ENCODE measurements at regions not wholly inside any gene's neighbourhood (a gene's known extent, or its start where the extent isn't known, plus 50 kb on each side); places are given as distances from the start of the nearest gene placed in this dataset.

DNA sequence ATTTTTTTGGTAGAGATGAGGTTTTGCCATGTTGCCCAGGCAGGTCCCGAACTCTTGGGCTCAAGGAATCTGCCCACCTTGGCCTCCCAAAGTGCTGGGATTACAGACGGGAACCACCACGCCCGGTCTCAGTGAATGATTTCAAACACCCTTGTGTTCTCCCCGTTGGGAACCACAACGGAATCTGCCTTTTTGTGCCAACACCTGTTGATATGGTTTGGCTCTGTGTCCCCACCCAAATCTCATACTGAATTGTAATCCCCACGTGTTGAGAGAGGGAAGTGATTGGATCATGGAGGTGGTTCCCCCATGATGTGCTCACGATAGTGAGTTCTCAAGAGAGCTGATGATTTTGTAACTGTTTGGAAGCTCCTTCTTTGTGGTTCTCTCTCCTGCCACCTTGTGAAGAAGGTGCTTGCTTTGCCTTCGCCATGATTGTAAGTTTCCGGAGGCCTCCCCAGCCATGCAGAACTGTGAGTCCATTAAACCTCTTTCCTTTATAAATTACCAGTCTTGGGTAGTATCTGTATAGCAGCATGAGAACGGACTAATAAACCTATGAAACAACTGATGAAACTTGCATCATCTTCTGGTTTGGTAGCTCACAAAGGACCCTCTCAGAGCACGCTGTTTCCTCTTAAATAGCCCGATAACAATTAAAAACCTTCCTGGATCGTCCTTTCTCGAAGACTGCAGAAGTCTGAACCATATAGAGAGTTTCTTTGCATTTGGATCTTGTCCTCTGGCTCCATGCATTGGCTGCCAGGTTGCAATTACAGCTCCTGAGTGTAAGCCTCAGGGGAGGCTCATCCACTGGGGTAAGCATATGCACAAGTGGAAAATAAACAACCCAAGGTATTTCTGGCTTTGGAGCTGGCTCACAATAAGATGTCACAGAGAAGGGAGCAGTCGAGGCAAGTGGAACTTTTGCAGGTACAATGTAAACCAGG is 91.5 kb downstream of the SPRY4 start:
- TF ChIP-seq, protein P1, sequence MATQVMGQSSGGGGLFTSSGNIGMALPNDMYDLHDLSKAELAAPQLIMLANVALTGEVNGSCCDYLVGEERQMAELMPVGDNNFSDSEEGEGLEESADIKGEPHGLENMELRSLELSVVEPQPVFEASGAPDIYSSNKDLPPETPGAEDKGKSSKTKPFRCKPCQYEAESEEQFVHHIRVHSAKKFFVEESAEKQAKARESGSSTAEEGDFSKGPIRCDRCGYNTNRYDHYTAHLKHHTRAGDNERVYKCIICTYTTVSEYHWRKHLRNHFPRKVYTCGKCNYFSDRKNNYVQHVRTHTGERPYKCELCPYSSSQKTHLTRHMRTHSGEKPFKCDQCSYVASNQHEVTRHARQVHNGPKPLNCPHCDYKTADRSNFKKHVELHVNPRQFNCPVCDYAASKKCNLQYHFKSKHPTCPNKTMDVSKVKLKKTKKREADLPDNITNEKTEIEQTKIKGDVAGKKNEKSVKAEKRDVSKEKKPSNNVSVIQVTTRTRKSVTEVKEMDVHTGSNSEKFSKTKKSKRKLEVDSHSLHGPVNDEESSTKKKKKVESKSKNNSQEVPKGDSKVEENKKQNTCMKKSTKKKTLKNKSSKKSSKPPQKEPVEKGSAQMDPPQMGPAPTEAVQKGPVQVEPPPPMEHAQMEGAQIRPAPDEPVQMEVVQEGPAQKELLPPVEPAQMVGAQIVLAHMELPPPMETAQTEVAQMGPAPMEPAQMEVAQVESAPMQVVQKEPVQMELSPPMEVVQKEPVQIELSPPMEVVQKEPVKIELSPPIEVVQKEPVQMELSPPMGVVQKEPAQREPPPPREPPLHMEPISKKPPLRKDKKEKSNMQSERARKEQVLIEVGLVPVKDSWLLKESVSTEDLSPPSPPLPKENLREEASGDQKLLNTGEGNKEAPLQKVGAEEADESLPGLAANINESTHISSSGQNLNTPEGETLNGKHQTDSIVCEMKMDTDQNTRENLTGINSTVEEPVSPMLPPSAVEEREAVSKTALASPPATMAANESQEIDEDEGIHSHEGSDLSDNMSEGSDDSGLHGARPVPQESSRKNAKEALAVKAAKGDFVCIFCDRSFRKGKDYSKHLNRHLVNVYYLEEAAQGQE (IDR thresholded peaks at IDR 0.05; ENCODE audit: insufficient read depth in 1 of 2, low read depth in 2 of 2, low read length in 2 of 2), result no peak
- TF ChIP-seq TAF1 (IDR thresholded peaks at IDR 0.05; ENCODE audit: borderline replicate concordance, insufficient read depth, low read length), result no peak
- no peak for TF ChIP-seq FOXP2 (optimal IDR thresholded peaks at IDR 0.05; ENCODE audit: borderline replicate concordance, extremely low read depth, extremely low read length, insufficient read depth)
- TF ChIP-seq POLR2AphosphoS5 (IDR thresholded peaks at IDR 0.05; ENCODE audit: low read depth, low read length), result no peak
- TF ChIP-seq SIN3A (IDR thresholded peaks at IDR 0.05; ENCODE audit: borderline replicate concordance, insufficient read depth, low read length), result no peak

DNA sequence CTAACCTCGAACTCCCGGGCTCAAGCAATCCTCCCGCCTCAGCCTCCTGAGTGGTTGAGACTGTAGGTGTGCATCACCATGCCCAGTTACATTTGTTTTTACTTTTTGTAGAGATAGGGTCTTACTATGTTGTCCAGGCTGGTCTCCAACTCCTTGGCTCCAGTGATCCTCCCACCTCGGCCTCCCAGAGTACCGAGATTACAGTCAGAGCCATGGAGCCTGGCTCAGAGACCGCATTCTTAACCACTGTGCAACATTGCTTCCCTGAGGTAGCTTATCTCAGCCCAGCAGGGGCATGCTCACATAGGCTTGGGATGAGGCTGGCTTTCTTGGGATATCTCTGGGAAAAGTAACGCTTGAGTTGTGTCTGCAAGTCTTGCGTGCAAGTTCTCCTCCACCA is 99.7 kb downstream of the SPRY4 start:
- TF ChIP-seq SIN3A (IDR thresholded peaks at IDR 0.05; ENCODE audit: borderline replicate concordance, insufficient read depth, low read length), result no peak
- no peak for TF ChIP-seq FOXP2 (optimal IDR thresholded peaks at IDR 0.05; ENCODE audit: borderline replicate concordance, extremely low read depth, extremely low read length, insufficient read depth)

DNA sequence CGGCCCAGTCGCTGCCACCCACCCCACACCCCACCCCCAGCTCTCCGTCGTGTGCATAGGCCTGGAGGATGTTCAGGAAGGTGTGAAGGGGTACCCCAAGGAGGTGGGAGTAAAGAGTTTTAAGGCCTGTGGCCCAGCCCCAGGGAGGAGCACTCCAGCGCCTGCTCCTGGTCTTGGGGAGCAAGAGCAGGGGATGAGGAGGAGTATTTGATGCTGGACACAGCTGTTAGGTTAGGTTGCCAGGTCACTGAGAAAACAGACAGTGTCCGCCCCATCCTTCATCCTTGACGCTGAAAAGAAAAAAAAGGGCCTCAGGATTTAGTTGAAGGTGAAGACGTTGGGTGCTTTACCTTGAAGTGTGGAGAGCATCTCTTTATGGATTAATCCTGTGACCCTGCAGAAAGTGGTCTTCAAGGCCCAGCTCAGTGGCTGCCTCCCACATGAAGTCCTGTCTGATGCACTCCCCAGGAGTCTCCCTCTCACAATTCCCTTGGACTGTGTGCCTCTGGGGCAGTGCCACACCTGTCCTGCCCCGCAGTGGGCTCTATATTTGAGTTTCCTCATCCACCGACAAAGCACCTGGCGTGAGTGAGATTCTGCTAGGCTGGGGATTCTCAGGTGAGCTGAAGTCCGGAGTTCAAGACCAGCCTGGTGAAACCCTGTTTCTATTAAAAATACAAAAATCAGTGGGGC is 101.8 kb downstream of the SPRY4 start:
- TF ChIP-seq, protein P1 (IDR thresholded peaks at IDR 0.05; ENCODE audit: insufficient read depth in 1 of 2, low read depth in 2 of 2, low read length in 2 of 2), result no peak
- no peak for TF ChIP-seq FOXP2 (optimal IDR thresholded peaks at IDR 0.05; ENCODE audit: borderline replicate concordance, extremely low read depth, extremely low read length, insufficient read depth)
- no peak for TF ChIP-seq SIN3A (IDR thresholded peaks at IDR 0.05; ENCODE audit: borderline replicate concordance, insufficient read depth, low read length)
- TF ChIP-seq POLR2AphosphoS5 (IDR thresholded peaks at IDR 0.05; ENCODE audit: low read depth, low read length), result no peak
- TF ChIP-seq TAF1 (IDR thresholded peaks at IDR 0.05; ENCODE audit: borderline replicate concordance, insufficient read depth, low read length), result no peak

DNA sequence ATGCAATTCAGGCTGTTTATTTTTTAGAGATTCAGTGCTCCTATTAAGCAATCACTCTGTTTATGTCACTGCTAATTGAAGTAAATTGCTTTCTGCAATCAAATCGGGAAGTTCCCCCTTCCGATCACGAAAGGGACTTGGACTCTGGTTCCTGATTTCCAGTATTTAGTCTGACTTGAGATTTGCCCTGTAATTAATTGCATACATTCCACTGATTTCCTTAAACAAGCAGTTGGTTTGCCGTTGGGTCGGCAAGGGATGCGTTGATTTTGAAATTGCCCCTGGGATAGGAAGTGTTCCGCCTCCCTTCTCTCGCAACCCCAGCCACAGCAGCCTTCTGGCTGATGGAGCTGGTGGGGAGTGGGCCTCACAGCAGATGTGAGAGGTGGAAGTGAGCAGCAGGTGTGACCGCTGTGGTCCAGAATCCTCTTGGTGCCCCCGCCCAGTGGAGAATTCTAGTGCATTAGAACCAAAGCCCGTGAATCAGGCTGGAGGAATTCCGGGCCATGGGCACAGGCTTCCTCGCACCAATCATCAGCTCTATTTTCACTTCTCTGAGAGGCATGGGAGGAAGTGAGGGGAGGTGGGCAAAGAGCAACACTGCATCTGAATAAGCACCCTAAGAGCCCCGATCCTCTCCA is 102.5 kb downstream of the SPRY4 start:
- no peak for TF ChIP-seq POLR2AphosphoS5 (IDR thresholded peaks at IDR 0.05; ENCODE audit: low read depth, low read length)
- TF ChIP-seq TAF1 (IDR thresholded peaks at IDR 0.05; ENCODE audit: borderline replicate concordance, insufficient read depth, low read length), result no peak
- no peak for TF ChIP-seq SIN3A (IDR thresholded peaks at IDR 0.05; ENCODE audit: borderline replicate concordance, insufficient read depth, low read length)
- no peak for TF ChIP-seq FOXP2 (optimal IDR thresholded peaks at IDR 0.05; ENCODE audit: borderline replicate concordance, extremely low read depth, extremely low read length, insufficient read depth)

DNA sequence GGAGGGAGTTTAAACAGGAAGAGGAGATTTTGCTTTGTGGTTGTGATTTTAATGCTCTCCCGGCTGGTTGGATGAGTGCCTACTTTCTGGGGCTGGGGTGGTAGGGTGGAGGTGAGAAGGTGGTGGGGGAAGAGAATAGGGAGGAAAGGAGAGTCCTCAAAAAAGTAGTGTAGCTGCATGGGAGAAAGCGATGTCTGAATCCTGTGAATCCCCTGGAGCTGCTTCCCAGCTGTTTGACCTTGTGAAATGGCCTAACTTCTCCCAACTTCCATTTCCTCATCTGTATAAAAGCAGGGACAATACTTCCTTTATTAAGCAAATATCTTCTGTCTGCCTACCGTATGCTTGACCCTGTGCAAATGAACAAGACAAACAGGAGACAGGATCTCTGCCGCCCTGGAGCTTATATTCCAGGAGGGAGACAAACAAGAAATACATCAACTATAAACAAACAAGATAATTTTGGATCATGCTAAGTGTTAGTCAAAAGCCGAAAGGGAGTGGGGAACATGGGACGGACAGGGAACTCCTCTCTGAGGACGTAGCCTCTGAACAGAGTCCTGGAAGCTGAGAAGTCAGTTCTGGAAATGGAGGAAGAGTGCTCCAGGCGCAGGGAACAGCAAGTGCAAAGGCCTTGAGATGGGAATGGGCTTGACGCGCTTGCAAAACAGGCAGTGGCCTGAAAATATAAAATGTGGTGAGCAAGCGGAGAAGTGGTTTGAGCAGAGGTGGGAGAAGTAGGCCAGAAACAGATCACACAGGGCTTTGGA is 103.5 kb downstream of the SPRY4 start:
- TF ChIP-seq TAF1 (IDR thresholded peaks at IDR 0.05; ENCODE audit: borderline replicate concordance, insufficient read depth, low read length), result no peak
- TF ChIP-seq FOXP2 (optimal IDR thresholded peaks at IDR 0.05; ENCODE audit: borderline replicate concordance, extremely low read depth, extremely low read length, insufficient read depth), result no peak

DNA sequence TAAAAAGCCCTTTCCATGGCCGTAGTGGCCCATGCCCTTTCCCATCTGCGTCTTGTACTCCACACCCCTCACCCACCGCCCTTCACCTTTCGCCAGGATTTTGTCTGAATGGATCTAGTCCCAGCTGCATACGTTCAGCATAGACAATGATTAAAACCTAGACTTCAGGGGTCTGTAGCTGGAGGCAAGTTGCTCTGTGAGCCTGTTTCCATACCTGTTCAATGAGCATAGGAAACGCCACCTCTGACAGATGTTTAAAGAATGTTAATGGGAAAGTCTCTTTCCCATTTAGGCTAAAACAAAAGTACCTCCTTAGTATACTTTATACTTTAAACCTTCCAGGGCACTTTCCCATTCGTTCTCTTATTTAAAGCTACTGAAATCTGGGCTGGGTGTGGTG is 105.7 kb downstream of the SPRY4 start:
- TF ChIP-seq, protein P1 (IDR thresholded peaks at IDR 0.05; ENCODE audit: insufficient read depth in 1 of 2, low read depth in 2 of 2, low read length in 2 of 2), result no peak
- TF ChIP-seq FOXP2 (optimal IDR thresholded peaks at IDR 0.05; ENCODE audit: borderline replicate concordance, extremely low read depth, extremely low read length, insufficient read depth), result no peak
- TF ChIP-seq SIN3A (IDR thresholded peaks at IDR 0.05; ENCODE audit: borderline replicate concordance, insufficient read depth, low read length), result no peak
- TF ChIP-seq POLR2AphosphoS5 (IDR thresholded peaks at IDR 0.05; ENCODE audit: low read depth, low read length), result no peak
- no peak for TF ChIP-seq TAF1 (IDR thresholded peaks at IDR 0.05; ENCODE audit: borderline replicate concordance, insufficient read depth, low read length)
